ENCODE measurements at regions not wholly inside any gene's neighbourhood (a gene's known extent, or its start where the extent isn't known, plus 50 kb on each side); places are given as distances from the start of the nearest gene placed in this dataset.

- Histone ChIP-seq H3K27me3 (ENCODE audit: insufficient read depth) (no peaks in the 10 kb centered on the region), H3K9me2 (ENCODE audit: insufficient read depth) (0 out of 2 replicates have a peak, but pooled peaks cover 6% of the 10 kb centered on the region), H3K79me2 (replicated peaks; ENCODE audit: insufficient read depth) (no peaks in the 10 kb centered on the region), H3K4me2 (no peak overlapping the region), H2AFZ (no peak overlapping the region), H3K4me1 (ENCODE audit: insufficient read depth) (peaks cover 7% of the 10 kb centered on the region; the same call in 1 of the 2 replicates), H3F3A (replicated peaks; ENCODE audit: low read depth) (no peaks in the 10 kb centered on the region), H3K36me3 (ENCODE audit: insufficient read depth) (no peaks in the 10 kb centered on the region), H3K4me3 (no peak overlapping the region), H3K27ac (ENCODE audit: low read depth) (no peak overlapping the region), H4K20me1 (replicated peaks; ENCODE audit: insufficient read depth) (no peaks in the 10 kb centered on the region; the same call in 1 of the 2 replicates)
- H3K9me3 Mint-ChIP-seq = no peaks in the 10 kb centered on the region; the same call in 2 of the 3 replicates
- H3K27me3 Mint-ChIP-seq (ENCODE audit: insufficient read depth, low read depth, poor library complexity) = no peaks in the 10 kb centered on the region
- DNase-seq (ENCODE audit: low spot score) = no peak
- ATAC-seq = no peak
- H3K4me3 Mint-ChIP-seq = no peak overlapping the region
- no peak overlapping the region for H3K27ac Mint-ChIP-seq
- no peaks in the 10 kb centered on the region for H3K36me3 Mint-ChIP-seq (ENCODE audit: low read depth)
- peaks cover 7% of the 10 kb centered on the region; the same call in 2 of the 3 replicates for H3K4me1 Mint-ChIP-seq
- TF ChIP-seq CTCF (conservative IDR thresholded peaks at IDR 0.05; ENCODE audit: low read depth in 2 of 2) (no peak), ETS1 (IDR thresholded peaks at IDR 0.05) (no peak), ZNF114 (CRISPR knock-in tag; IDR thresholded peaks at IDR 0.05) (no peak), EZH2 (IDR thresholded peaks at IDR 0.05; ENCODE audit: low read depth, unreplicated experiment) (no peak), NANOG (IDR thresholded peaks at IDR 0.05; ENCODE audit: borderline replicate concordance) (no peak), STAT1 (IDR thresholded peaks at IDR 0.05; ENCODE audit: unreplicated experiment) (no peak), ZNF331 (CRISPR knock-in tag; IDR thresholded peaks at IDR 0.05; ENCODE audit: low read depth) (no peak), ZNF462 (CRISPR knock-in tag; IDR thresholded peaks at IDR 0.05) (no peak), JUNB (IDR thresholded peaks at IDR 0.05; ENCODE audit: unreplicated experiment) (no peak), EZH2phosphoT487 (IDR thresholded peaks at IDR 0.05; ENCODE audit: unreplicated experiment) (no peak), CREB1 (CRISPR knock-in tag; IDR thresholded peaks at IDR 0.05; ENCODE audit: low read depth) (no peak), POLR2AphosphoS5 (IDR thresholded peaks at IDR 0.05; ENCODE audit: low read depth) (no peak), REST (IDR thresholded peaks at IDR 0.05; ENCODE audit: unreplicated experiment) (no peak)
These were observed 125.8 kb downstream of the NTMT2 start for GRCh38 chr1:170271430-170272161.
